Thyroid gland (tissue), 4 donors: ENCODE measurements at regions not wholly inside any gene's neighbourhood (a gene's known extent, or its start where the extent isn't known, plus 50 kb on each side); places are given as distances from the start of the nearest gene placed in this dataset.
"Not testable (repeated sequence)": the region's sequence is repeated elsewhere in the genome, so short reads cannot be mapped to it uniquely, and the experiment has no call there.

ENCODE experiments used
- DNase-seq, 2 donors: peaks; one replicate each; pipeline ENCODE4 v3.0.0-alpha.2; 2019
- H3K27ac ChIP-seq, 3 donors: fragments of 200-600 bp; sonication (generic); 1 replicate in 2 of 3; 2 replicates in 1 of 3; pipeline ENCODE4 v1.5.1; 2016 to 2019; ENCODE audit warnings: mild to moderate bottlenecking in 1 of 3, moderate library complexity in 1 of 3
- H3K27me3 ChIP-seq: fragments of 200-600 bp; sonication (generic); one replicate; pipeline ENCODE4 v1.5.1; 2019
- H3K36me3 ChIP-seq, 2 donors: fragments of 200-600 bp; sonication (generic); one replicate each; pipeline ENCODE4 v1.5.1; 2016 to 2019
- H3K4me1 ChIP-seq, 2 donors: fragments of 200-600 bp; sonication (generic); one replicate each; pipeline ENCODE4 v1.5.1; 2017 to 2019
- H3K4me3 ChIP-seq, 3 donors: fragments of 200-600 bp; sonication (generic); replicated peaks in 1 of 3; 1 replicate in 2 of 3; 2 replicates in 1 of 3; pipeline ENCODE4 v1.5.1; 2016; ENCODE audit warnings: mild to moderate bottlenecking in 1 of 3
- H3K9me3 ChIP-seq: fragments of 200-600 bp; sonication (generic); one replicate; pipeline ENCODE4 v1.5.1; 2017
- POLR2A ChIP-seq, 2 donors: fragments of 450-650 bp; IDR thresholded peaks; one replicate each; pipeline ENCODE4 v1.6.1; 2017; ENCODE audit warnings: antibody characterized with exemption in 2 of 2, mild to moderate bottlenecking in 2 of 2, moderate library complexity in 1 of 2
- WGBS, 2 donors: methylation state at CpG; one replicate each; pipeline ENCODE4 v1.1.5; 2017; 5-methylcytosine and 5-hydroxymethylcytosine counted together
- intact Hi-C: fragments of 100-400 bp; cut with DNase I; formaldehyde crosslinking; loops from one replicate; pipeline ENCODE4 v1.15.1; 2023
- TF ChIP-seq, protein P1 (sequence below), 6 experiments: fragments of 200-600 bp in 3 of 6; fragments of 450-650 bp in 3 of 6; sonication (generic) in 3 of 6; IDR thresholded peaks; one replicate each; pipeline ENCODE4 v1.5.1; 2016 to 2019; ENCODE audit warnings: antibody characterized with exemption in 6 of 6, mild to moderate bottlenecking in 2 of 6, inconsistent platforms in 1 of 6, moderate library complexity in 1 of 6

DNA sequence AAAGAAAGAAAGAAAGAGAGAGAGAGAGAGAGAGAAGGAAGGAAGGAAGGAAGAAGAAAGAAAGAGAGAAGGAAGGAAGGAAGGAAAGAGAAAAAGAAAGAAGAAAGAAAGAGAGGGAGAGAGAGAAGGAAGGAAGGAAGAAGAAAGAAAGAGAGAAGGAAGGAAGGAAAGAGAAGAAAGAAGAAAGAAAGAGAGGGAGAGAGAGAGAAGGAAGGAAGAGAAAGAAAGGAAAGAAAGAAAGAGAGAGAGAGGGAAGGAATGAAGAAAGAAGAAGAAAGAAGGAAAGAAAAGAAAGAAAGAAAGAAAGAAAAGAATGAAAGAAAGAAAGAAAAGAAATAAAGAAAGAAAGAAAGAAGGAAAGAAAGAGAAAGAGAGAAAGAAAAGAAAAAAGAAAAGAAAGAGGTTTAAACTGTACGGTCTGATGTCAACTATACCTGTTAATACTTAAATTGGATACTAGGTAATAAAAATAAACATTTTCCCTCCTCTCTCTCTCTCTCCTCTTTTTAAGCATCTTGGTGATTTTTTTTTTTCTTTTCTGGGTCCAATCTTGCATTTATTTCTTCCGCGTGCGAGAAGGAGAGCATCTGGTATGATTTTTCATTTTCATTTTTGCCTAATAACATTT is 93.8 kb downstream of the CRLF2 start:
- no peaks in the 10 kb centered on the region for H3K27me3 ChIP-seq
- H3K36me3 ChIP-seq: no peaks in the 10 kb centered on the region
- DNase-seq: no peak
- intact Hi-C loops: no loop called here
- no peaks in the 10 kb centered on the region for H3K9me3 ChIP-seq
- H3K27ac ChIP-seq: no peak overlapping the region
- 75 to 78% methylated on average over 4 of the region's 4 CpGs for WGBS, 2 donors
- no peak for TF ChIP-seq POLR2A (IDR thresholded peaks at IDR 0.05)
- TF ChIP-seq, protein P1, sequence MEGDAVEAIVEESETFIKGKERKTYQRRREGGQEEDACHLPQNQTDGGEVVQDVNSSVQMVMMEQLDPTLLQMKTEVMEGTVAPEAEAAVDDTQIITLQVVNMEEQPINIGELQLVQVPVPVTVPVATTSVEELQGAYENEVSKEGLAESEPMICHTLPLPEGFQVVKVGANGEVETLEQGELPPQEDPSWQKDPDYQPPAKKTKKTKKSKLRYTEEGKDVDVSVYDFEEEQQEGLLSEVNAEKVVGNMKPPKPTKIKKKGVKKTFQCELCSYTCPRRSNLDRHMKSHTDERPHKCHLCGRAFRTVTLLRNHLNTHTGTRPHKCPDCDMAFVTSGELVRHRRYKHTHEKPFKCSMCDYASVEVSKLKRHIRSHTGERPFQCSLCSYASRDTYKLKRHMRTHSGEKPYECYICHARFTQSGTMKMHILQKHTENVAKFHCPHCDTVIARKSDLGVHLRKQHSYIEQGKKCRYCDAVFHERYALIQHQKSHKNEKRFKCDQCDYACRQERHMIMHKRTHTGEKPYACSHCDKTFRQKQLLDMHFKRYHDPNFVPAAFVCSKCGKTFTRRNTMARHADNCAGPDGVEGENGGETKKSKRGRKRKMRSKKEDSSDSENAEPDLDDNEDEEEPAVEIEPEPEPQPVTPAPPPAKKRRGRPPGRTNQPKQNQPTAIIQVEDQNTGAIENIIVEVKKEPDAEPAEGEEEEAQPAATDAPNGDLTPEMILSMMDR (IDR thresholded peaks at IDR 0.05): no peak
- no peak overlapping the region for H3K4me3 ChIP-seq
- H3K4me1 ChIP-seq: no peaks in the 10 kb centered on the region

DNA sequence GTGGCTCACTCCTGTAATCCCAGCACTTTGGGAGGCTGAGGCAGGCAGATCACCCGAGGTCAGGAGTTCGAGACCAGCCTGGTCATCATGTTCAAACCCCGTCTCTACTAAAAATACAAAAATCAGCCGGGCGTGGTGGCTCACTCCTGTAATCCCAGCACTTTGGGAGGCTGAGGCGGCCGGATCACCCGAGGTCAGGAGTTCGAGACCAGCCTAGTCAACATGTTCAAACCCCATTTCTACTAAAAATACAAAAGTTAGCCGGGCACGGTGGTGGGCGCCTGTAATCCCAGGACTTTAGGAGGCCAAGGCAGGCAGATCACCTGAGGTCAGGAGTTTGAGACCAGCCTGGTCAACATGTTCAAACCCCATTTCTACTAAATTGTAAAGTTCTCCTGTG is 97.0 kb downstream of the CRLF2 start:
- intact Hi-C loops, H3K4me3 ChIP-seq, H3K4me1 ChIP-seq, DNase-seq, H3K9me3 ChIP-seq, H3K36me3 ChIP-seq, H3K27ac ChIP-seq, H3K27me3 ChIP-seq: not testable (repeated sequence)
- 88 to 90% methylated on average over 12 of the region's 12 CpGs for WGBS, 2 donors

DNA sequence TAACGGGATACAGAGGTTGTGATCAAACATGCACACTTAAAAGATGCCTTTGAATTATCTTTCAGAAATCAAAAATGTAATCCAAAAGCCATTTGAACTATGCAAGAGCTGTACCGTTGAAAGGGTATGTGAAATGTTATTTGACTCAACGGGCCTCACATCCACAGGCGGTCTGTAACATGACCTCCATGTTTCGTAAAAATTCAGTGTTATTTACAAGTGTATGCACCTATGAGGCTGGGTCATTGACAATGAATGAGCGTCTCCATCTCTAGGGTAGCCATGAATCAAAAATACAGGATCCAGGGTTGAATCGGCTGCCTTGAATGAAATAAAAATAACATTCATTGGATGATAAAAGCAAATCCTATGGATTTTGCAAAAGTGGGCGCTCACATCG is 100.1 kb downstream of the CRLF2 start:
- no peaks in the 10 kb centered on the region for H3K9me3 ChIP-seq
- TF ChIP-seq, protein P1 (IDR thresholded peaks at IDR 0.05): no peak
- no peak for TF ChIP-seq POLR2A (IDR thresholded peaks at IDR 0.05)
- no peak for DNase-seq
- intact Hi-C loops: no loop called here
- no peaks in the 10 kb centered on the region for H3K27me3 ChIP-seq
- H3K36me3 ChIP-seq: no peaks in the 10 kb centered on the region
- no peak overlapping the region for H3K27ac ChIP-seq
- 53 to 56% methylated on average over 9 of the region's 9 CpGs for WGBS, 2 donors
- no peaks in the 10 kb centered on the region for H3K4me1 ChIP-seq
- H3K4me3 ChIP-seq: no peak overlapping the region

DNA sequence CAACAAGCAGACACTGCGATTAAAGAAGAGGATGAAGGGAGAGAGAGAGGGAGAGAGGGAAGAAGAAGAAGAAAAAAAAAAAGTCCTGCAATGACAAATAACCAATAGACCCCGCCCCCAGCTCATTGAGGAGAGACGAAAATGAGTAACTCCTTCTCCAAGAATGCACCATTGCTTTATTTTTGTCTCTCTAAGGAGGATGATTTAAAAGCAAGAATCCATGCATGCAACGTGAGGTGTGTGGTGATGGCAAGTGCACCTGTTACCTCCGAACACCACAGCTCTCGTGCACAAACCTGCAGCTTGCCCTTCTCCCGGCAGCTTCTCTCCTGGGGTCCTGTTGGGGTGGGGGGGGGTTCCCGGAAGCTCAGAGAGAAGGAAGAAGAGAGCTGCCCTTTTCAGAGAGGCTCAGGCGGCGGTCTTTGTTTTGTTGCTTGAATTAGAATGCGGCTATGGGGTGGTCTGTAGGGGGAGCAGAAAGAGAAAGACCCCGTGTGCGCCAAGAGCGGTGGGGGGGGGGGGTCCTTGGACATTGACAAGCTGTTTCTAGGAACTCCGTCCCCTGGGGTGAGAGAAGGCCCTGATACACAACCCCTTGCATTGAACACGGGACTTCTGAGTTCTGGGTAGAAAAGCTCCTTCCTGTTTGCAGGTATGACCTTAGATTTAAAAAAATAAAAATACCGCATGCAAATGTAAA is 100.7 kb downstream of the CRLF2 start:
- 8 to 14% methylated on average over 17 of the region's 17 CpGs for WGBS, 2 donors
- DNase-seq: no peak

DNA sequence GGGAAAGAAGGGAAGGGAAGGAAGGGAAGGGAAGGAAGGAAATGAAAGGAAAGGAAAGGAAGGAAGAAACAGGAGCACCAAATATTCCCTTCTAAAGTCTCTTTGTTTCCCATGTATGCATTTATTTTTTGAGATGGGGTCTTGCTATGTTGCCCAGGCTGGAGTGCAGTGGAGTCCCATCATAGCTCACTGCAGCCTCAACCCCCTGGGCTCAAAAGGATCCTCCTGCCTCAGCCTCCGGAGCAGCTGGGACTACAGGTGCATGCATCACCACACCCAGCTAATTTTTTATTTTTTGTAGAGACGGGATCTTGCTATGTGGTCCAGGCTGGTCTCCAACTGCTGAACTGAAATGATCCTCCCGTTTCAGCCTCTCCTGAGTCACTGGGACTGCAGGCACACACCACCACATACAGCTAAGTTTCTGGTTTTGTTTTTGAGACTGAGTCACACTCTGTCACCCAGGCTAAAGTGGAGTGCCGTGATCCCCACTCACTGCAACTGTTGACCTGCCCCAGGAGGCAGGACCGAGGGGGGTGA is 102.8 kb downstream of the CRLF2 start:
- H3K9me3 ChIP-seq: no peaks in the 10 kb centered on the region
- H3K27me3 ChIP-seq: no peaks in the 10 kb centered on the region
- intact Hi-C loops: no loop called here
- DNase-seq: no peak
- TF ChIP-seq POLR2A (IDR thresholded peaks at IDR 0.05): no peak
- TF ChIP-seq, protein P1 (IDR thresholded peaks at IDR 0.05): no peak
- no peak overlapping the region for H3K4me3 ChIP-seq
- no peaks in the 10 kb centered on the region for H3K4me1 ChIP-seq
- 70 to 79% methylated on average over 5 of the region's 5 CpGs for WGBS, 2 donors
- no peaks in the 10 kb centered on the region for H3K36me3 ChIP-seq
- H3K27ac ChIP-seq: no peak overlapping the region

More for the DNA sequence above, 100.7 kb downstream of the CRLF2 start:
- Histone ChIP-seq H3K9me3 (no peaks in the 10 kb centered on the region), H3K4me3 (no peak overlapping the region), H3K4me1 (no peaks in the 10 kb centered on the region), H3K27ac (no peak overlapping the region), H3K27me3 (no peaks in the 10 kb centered on the region), H3K36me3 (no peaks in the 10 kb centered on the region)
- intact Hi-C loops: no loop called here
- TF ChIP-seq POLR2A (IDR thresholded peaks at IDR 0.05): no peak
- TF ChIP-seq, protein P1 (IDR thresholded peaks at IDR 0.05): no peak
